Cerebellar nuclear complex (tissue), 1 donor: ENCODE measurements at regions not wholly inside any gene's neighbourhood (a gene's known extent, or its start where the extent isn't known, plus 50 kb on each side); places are given as distances from the start of the nearest gene placed in this dataset.
"Not testable (repeated sequence)": the region's sequence is repeated elsewhere in the genome, so short reads cannot be mapped to it uniquely, and the experiment has no call there.

ENCODE experiments used
- DNase-seq, 2 experiments: peaks; one replicate each; lab custom pipeline; 2025; lab: John Stamatoyannopoulos, UW

DNA sequence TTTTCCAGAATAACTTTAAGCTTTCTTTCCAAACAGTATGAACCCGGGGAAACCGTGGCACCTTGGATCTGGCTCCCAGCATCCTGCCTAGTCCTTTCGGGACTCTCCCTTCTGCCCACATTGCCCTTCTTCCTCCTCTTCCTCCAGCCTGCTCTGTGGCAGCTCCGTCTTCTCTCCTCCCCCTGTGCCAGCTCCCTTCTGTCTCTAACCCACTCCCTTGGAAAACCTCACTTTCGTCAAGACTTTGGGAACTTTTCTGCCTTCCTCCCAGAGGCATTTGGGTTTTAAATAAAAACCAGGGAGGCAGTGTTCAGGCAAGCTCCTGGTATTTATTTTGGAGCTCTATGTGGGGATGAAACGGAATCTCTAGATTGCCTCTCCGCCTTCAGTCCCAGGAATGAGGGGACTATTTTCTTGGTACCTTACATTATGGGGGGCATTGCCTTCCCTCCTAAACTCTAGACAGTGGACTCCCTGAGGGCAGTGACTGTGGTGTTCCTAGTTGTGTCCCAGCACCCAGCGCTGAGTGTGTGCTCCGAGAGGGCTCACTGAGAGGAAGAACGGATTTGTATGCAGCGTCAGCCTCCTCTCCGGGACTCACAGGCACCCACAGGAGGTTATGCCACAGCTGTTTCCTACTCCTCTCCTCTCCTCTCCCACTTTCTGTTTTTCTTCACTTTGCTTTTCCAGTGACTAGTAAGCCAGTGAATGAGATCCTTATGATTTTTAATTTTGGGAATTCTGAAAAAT is 105.4 kb upstream of the MRPS22 start:
- DNase-seq = no peak

DNA sequence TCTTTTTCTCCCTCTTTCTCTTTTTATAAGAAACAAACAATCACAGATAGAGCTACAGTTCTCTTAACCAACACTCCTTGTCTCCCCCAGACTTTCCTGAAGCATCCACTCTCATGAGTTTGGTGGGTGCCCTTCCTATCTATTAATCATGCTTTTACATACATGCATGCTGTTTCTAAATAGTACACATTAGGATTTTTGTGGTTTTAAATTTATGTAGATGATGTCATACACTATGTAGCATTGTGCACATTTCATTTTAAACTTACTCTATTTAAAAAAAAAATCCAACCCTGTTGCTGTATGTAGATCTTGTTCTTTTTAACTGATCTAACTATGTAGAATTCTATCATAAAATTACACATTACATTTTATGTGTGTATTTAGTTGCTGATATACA is 104.3 kb upstream of the MRPS22 start:
- DNase-seq = no peak

- DNase-seq = no peak
These were observed 102.0 kb upstream of the MRPS22 start for GRCh38 chr3:139241783-139242182.

GRCh38 chr3:139243710-139244109 is 100.1 kb upstream of the MRPS22 start:
- no peak for DNase-seq

DNA sequence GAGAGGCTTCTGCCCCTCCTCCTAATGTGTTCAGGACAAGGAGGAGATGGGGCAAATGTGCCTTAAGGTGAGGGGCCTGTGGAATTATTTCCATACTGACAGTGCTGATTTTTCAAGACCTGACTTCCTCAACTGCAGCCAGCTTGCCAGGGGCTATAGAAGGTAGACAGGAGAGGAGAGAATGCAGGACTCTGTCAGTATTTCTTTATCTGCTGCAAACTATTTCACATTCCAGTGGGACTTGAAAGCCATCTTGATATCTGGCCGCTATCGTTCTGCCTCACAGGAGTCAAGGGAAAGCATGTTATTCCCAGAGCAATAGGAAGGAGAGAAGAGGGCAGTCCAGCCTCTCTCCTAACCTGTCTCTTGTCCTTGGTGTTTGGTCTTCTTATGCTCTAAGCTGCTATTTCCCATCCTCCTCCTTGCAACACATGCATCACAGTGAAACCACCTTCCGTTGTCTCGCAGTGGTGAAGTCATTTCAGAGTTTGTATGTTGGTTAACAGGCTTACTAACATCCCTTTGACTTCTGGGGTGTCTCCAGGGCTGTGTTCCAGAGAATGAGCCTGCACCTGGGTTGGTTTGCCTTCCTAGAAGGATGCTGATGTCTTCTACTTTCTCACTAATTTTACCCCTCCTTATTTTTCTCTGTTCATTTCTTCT is 95.1 kb upstream of the MRPS22 start:
- DNase-seq = no peak

GRCh38 chr3:139251529-139251928 is 92.3 kb upstream of the MRPS22 start:
- no peak for DNase-seq

- no peak for DNase-seq
These were observed 91.1 kb upstream of the MRPS22 start for GRCh38 chr3:139252719-139253118.

DNA sequence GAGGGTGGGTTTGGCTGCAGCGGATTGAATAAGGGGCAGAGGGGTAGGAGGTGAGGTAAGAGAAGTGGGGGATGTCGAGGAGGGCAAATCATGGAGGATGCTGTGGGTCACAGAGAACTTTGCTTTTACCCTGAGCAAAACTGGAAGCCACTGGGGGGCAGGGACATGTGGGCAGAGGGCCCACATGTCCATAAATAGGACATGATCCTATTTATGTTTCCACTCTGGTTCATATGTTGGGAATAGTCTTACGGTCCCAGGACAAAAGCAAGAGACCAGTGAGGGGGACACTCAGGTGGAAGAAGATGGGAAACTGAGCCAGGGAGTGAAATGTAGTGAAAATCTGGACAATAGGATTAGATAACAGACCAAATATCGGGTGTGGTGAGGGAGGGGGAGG is 85.5 kb upstream of the MRPS22 start:
- no peak for DNase-seq

DNA sequence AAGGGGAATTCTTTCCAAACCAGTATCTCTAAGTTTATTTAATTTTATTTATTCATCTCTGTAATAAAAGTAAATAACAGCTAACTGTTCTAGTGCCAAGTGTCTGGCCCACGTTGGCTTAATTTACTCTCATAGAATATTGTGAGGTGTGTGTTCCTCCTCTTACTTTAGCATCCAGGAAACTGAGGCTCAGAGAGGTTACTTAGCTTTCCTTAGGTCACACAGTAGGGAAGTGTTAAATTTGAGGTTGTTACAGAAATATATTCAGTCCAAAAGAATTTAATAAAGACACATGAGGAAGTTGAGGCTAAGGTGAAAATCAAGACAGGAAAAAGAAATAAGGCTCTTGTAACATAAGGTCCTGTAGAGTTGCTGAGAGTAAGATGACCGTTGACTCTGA is 84.4 kb upstream of the MRPS22 start:
- no peak for DNase-seq

- DNase-seq = no peak
These were observed 83.8 kb upstream of the MRPS22 start for GRCh38 chr3:139260041-139260486.

DNA sequence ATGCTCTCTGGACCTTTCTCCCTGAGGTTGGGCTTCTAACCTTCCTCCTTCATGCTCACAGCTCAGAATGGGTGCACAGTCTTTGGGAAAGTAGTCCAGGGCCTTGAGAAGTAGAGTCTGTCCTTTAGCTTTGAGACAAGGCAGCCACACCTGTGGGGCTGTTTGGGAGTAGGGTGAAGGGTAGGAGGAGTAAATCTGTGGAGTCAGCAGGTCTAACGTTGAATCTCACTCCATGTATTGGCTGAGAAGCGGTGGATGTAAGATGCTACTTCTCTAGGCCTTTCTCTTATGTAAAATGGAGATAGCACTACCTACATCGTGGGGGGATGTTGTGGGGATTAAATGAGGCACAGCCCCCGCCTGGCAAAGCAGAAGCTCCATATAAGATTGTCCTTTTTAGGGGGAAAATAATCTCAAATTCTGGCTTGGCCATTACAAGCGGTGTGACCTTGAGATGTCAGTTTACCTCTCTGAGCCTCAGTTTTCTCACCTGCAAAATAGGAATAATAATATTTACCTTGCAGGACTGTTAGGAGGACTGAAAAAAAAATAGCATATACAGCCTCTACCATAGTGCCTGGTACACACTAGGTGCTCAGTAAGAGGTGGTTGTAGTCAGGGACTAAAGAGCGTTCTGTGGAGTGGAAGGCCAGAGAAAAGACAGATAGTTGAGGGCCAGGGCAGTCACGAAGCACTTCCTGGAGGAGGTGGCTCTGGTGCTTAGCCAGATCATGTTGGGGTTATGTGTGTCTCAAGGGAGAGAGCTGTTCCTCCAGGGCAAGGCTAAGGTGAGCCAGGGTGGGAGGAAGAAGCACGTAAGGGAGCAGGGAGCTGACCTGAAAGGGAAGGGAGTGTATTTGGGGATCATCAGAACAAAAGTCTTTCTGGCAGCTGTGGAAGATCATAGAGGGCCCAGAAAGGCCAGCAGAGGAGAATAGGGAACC is 82.8 kb upstream of the MRPS22 start:
- DNase-seq = no peak

DNA sequence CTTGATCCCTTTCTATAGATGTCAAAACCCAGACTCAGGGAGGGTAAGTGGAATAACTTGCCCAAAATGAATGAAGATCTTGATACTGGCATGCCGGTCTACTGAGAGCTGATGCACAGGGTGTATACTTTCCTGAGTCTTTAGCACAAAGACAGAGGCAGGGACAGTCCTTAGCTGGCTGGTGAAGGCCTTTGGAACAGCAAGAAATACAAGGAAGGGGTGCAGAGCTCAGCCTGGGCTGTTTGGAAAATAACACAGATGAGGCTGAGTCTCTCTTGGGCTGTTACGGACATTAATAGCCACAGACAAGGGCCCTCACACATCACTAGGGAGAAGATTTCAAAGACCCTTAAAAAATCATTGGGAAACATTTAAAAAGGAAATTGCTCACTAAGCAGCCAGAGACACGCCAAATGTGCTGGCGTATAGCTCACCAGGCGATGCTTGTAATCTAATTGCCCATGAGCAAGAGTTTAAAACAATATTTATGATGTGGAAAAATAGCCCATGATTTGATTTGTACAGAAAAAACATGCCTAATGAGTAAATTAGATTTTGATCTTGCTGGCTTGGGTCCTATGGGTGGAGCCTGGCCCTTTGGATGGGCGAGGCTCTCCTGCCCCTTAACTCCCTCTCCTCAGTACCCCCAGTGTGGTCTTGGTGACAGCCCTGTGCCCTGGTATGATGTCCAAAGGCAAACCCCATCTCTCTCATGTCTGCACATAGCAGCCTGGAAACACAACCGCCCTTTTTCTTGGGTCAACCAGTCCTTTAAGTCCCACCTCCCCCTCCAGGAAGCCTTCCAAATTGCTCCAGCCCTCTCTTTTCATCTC is 81.8 kb upstream of the MRPS22 start:
- no peak for DNase-seq

GRCh38 chr3:139263798-139264197 is 80.0 kb upstream of the MRPS22 start:
- DNase-seq = no peak

GRCh38 chr3:139264375-139264774 is 79.4 kb upstream of the MRPS22 start:
- no peak for DNase-seq

- DNase-seq = no peak
These were observed 78.4 kb upstream of the MRPS22 start for GRCh38 chr3:139265131-139266016.

DNA sequence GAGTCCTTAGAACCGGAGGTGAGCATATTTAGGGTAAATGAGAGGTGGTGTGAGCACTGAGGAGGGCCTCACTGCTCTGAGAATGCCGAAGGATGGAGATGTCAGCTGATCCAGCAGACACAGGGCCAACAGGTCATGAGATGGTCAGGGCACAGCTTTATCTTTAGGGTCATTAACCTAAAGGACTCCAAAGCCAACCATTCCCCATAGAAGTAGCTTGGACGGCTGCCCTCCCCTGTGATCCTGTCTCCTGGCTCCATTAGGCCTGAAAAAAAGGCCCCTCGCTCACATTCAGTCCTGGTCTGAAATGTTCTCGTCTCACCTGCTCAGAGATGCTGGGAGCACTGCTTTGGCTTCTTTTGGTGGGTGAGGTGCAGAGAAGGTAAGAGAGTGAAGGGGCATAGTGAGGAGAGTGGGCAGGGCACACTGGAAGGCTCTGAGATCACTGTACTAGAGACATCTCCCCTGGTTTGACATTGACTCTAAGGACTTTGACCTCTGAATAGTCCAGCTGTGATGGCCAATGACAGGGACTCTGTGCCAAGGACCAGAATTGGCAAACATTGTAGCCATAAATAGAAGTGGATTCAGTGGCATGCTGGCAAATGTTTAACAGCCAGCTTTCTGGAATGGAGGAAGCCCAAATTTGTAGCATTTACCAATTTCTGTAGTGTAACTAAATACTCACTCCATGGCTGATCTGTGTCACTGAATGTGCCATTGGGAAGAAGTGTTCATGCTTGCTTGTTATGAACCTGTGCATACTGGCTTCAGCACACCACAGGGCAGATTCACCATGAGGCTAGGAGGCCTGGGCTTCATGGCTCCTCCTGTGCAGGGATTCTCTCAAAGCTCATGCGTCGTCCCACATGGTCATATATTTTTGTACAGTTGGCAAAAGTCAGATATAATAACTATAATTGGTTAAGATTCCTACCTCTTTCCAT is 76.2 kb upstream of the MRPS22 start:
- no peak for DNase-seq

DNA sequence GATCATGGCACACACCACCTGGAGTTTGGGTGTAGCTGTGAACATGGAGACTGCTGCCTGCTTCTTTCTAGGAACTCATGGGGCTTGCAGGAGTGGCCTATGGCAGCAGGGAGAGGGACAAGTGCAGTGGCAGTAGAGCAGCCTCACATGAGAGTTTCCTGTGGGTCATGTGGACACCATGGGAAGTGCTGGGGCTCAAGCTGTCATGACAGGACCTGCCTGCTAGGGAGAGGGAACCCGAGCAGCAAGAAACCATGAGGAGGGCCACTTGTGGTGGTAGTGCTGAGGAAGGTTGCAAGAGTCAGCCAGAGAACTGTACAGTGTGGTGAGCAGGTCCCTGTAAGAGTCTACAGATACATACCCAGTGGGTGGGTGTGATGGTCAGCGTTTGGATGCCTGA is 73.8 kb upstream of the MRPS22 start:
- DNase-seq = no peak

GRCh38 chr3:139270652-139271051 is 73.2 kb upstream of the MRPS22 start:
- not testable (repeated sequence) for DNase-seq

GRCh38 chr3:139280027-139280671 is 63.7 kb upstream of the MRPS22 start:
- no peak for DNase-seq
